Ishikawa (cell line): ENCODE measurements at regions not wholly inside any gene's neighbourhood (a gene's known extent, or its start where the extent isn't known, plus 50 kb on each side); places are given as distances from the start of the nearest gene placed in this dataset.

ENCODE experiments used
- CEBPB ChIP-seq: IDR thresholded peaks from 2 replicates; pipeline ENCODE4 v1.6.1; 2012
- EP300 ChIP-seq: IDR thresholded peaks from 2 replicates; pipeline ENCODE4 v1.6.1; 2012; ENCODE audit warnings: borderline replicate concordance
- NFIC ChIP-seq: IDR thresholded peaks from 2 replicates; pipeline ENCODE4 v1.6.1; 2012
- RAD21 ChIP-seq: IDR thresholded peaks from 2 replicates; pipeline ENCODE4 v1.6.1; 2012; ENCODE audit warnings: low read depth
- TAF1 ChIP-seq: IDR thresholded peaks from 2 replicates; pipeline ENCODE4 v1.6.1; 2012; ENCODE audit warnings: low read depth, mild to moderate bottlenecking
- TF ChIP-seq, protein P1 (sequence below): IDR thresholded peaks from 2 replicates; pipeline ENCODE4 v1.6.1; 2012

- TF ChIP-seq TAF1 (no peak), EP300 (no peak), CEBPB (no peak), NFIC (no peak), RAD21 (no peak)
- TF ChIP-seq, protein P1, sequence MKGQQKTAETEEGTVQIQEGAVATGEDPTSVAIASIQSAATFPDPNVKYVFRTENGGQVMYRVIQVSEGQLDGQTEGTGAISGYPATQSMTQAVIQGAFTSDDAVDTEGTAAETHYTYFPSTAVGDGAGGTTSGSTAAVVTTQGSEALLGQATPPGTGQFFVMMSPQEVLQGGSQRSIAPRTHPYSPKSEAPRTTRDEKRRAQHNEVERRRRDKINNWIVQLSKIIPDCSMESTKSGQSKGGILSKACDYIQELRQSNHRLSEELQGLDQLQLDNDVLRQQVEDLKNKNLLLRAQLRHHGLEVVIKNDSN: no peak
These were observed 161.4 kb downstream of the GPAM start for GRCh38 chr10:112022196-112022595.
